GM19397 (cell line): ENCODE measurements at regions not wholly inside any gene's neighbourhood (a gene's known extent, or its start where the extent isn't known, plus 50 kb on each side); places are given as distances from the start of the nearest gene placed in this dataset.
"Not testable (repeated sequence)": the region's sequence is repeated elsewhere in the genome, so short reads cannot be mapped to it uniquely, and the experiment has no call there.

ENCODE experiments used
- ATAC-seq: cut with Tn5 transposase; IDR thresholded peaks from one replicate; pipeline ENCODE4 v1.9.1; 2021; ENCODE audit warnings: mild to moderate bottlenecking, moderate library complexity; ENCODE audit not compliant: unreplicated experiment

GRCh38 chr1:48089356-48089891, 92.2 kb upstream of the TRABD2B start:
- ATAC-seq, result no peak

DNA sequence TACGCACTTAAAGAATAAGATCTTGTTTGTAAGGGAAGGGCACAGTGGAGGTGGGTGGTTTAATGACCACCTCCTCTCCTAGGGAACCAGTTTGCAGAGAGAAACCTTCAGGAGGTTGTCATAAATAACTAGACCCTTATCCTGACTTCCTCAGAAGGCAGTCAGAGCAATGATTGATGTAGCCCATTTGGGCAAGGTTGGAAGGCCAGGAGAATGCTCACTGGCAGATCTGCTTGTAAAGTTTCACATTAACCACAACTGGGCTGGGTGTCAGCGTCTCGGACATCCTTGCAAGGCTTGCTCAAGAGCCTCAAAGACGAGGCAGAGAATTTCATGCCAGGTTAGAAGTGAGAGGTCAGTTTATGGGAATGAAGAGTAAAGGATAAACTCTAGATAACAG, 87.6 kb upstream of the TRABD2B start:
- ATAC-seq, result no peak

- ATAC-seq, result no peak
Measured at GRCh38 chr1:48082271-48082962, 85.2 kb upstream of the TRABD2B start.

DNA sequence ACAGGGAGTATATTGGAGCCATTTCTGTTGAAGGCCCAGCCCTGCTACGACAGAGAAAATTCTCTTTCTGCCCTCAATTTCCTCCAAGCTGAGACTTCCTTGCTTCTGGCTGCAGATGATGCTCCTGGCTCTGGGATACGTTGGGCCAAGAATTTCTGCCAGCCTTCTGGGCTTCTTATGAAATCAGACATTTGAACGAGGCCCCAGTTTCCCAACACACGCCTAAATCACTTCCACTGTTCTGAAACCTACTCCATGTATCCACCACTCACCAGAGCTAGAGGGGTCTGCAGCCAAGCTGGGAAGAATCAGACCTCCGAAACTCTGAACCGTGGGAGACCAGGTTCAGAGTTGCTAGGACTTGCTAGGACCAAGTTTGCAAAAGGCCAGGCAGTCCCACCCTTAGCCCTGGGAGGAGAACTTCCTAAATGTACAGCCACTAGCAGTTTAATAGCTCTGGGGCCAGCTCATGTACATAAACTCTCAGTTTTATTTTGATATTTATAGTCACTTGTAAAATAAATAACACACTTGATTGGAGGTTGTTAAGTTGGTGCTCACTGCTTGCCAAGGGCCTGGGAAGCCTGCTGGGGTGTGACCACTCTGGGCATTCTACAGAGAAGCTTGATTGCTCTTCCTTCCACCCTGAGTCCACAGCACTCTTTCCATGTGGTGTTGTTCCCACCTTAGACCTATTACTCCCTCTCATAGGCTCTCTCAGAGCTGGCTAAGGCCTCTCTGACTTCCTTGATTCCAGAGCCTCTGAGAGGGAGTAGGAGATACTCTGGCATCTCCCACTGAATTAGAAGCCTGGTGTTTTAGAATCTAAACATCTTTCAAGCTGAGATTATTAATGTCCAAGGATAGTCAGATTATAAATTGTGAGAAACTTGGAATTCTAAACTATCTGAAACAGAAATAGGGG, 83.4 kb upstream of the TRABD2B start:
- ATAC-seq, result no peak

GRCh38 chr1:48079096-48079495, 81.9 kb upstream of the TRABD2B start:
- no peak for ATAC-seq

DNA sequence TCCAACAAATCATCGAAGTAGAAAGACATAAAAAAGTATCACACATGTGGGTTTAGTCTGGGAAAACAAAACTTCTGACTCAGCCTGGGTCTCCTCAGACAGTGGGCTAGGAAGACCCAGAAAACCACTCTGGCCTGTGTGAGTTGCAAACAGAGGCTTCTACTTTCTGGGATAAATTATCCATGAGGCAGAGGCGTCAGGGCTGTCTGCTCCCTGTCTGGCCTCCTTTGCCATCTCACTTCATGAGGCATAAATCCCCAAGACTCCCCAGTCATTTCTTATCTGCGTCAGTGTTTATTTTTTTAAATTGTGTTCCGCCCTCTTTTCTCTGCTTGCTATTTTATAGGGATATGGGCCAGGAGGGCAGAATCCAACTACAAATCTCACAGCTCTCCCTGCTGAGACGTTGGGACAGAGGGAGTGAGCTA, 80.6 kb upstream of the TRABD2B start:
- ATAC-seq, result no peak

- ATAC-seq, result no peak
Measured at GRCh38 chr1:48076017-48076416, 78.8 kb upstream of the TRABD2B start.

DNA sequence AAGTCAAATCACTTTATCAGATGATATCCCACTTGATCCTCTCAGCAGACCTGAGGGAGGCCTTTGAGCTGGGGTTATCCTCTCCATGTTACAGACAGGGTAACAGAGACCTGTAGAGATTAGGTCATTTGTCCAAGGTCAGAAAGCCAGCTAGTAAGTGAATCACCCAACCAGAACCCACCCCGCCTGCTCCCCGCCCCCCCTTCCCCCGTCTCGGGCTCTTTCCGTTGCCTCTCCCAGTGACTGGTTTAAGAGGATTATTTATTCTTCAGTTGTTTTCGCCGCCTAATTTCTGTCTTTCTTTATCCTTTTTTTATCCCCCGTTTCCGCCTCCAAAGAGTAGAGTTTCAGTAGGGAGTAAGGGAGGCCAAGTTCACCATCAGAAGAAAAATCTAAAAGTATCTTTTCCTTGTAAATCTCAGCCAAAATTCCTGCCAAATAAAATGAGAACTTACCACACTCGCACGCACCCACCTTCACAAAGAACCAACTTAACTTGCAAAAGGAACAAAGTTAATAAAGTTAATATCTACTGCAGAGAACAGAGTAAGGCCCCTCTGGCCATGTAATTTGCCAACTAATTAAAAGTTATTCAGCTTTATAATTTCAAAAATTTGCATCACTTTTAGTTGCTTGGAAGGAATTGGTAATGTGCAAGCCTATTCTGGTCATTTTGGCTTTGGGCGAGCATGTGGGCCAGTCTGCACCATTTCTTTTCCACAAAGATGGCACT, 76.8 kb upstream of the TRABD2B start:
- ATAC-seq, result no peak

DNA sequence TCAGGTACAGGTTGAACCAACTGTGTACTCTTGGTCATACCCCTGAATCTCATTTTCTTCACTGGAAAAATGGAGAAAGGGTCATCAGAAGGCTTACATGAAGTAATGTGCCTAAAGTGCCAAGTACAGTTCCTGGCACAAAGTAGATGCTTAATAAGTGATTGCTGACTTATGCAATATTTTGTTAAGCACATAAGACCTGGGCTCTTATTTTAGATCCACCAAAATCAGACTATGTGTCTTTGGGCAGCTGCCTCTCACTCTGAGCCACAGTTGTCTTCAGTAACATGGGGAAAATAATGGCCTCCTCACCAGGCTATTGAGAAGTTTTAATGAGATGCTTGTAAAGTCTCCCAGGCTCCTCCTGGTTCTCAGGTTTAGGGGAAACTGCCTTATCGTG, 74.3 kb upstream of the TRABD2B start:
- no peak for ATAC-seq

- no peak for ATAC-seq
Measured at GRCh38 chr1:48070396-48070750, 73.2 kb upstream of the TRABD2B start.

DNA sequence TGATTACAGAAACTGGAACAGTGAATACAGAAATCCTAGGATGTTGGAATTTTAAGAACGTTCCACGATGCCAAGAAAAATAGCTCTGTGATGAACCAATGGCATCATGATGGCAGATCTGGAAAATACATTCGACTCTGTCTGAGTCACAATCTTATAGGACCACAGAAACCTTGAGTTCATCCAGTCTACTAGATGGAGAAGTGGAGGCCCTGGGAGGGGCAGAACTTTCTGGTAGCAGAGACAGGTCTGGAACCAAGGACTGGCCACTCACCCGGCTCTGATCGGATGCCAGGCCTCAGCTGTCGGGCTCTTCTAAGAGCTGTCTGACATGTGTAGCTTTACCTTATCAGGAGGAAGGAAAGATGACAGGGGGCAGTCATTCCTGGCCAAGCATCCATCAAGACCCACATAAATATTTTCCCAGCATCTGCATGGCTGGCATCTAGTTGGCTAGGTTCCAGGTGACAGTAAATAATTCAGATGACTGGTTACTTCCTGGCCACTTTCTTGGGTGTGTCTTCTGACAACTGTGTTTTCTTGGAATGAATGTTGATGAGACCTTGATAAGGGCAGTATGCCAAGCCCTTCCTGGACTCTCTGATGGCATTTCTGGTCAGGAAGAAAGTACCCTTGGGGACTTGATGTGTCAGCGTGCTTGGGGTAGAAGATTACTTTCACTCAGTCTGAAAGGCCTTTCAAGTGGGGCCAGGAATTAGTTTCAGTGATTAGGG, 72.6 kb upstream of the TRABD2B start:
- no peak for ATAC-seq

DNA sequence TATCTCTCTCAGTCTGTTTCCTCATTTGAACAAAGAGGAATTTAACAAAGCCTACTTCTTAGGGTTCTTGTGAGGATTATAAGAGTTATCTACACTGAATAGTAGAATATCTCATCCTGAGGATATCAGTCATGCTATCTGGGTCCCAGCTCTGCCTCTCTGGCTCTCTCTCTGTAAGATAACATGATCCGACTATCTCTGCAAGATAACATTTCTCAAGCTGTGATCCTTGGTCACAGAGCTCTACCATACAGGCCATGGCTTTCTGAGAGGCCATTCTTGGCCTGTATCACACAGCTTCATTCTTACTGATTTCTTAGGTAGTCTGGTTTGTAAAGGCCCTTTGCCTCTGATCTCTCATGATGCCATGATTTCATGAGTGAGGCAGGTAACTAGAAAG, 71.0 kb upstream of the TRABD2B start:
- ATAC-seq, result no peak

GRCh38 chr1:48066936-48067335, 69.8 kb upstream of the TRABD2B start:
- ATAC-seq, result no peak

GRCh38 chr1:48064693-48065092, 67.5 kb upstream of the TRABD2B start:
- not testable (repeated sequence) for ATAC-seq

GRCh38 chr1:48062353-48062752, 65.2 kb upstream of the TRABD2B start:
- ATAC-seq, result no peak

GRCh38 chr1:48061162-48062136, 64.3 kb upstream of the TRABD2B start:
- peak; percentile 75 for ATAC-seq

GRCh38 chr1:48059289-48059688, 62.1 kb upstream of the TRABD2B start:
- no peak for ATAC-seq

DNA sequence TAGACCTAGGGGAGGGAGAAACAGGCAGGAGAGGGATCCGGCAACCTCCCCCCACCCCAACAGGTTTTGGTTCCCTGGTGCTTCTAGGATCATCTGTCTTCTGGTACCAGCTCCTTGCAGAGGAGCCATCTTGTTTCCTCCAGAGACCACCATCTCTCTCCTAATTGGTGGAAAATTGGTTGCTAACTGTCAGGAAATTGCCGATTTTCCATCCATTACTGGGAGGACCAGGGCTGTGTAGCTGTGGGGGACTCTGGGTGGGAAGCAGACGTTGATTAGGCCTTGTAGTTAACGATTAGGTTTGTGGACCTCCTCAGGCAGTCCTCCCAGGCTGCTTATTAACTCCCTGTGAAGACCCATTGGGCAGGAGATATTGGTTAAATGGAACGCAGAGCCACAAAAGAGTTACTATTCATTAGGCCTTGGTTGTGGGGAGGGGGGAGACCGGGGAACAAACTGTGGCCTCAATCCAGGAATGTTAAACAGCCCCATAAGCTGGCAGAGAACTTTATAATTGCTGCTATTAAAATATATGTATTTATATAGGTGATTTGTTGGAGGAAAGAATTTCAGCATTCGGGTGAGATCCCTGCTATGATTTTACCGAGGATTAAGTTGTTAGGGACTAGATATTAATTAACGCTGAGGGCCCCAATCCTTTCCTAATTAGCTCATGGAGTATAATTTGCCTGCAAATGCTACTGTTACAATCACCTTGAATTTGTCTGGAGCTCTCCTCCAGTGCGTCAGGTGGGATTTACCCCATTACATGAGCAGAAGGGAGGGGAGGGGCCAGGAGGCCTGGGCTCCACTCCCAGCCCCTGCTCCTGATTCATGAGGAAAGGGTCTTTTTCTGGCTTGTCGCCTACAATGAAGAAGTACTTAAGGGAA, 61.2 kb upstream of the TRABD2B start:
- ATAC-seq, result no peak
